Keratinocyte (primary cell): ENCODE measurements at regions not wholly inside any gene's neighbourhood (a gene's known extent, or its start where the extent isn't known, plus 50 kb on each side); places are given as distances from the start of the nearest gene placed in this dataset.

Experiments
- EZH2 ChIP-seq: IDR thresholded peaks from one replicate; pipeline ENCODE4 v1.6.1; 2012; ENCODE audit warnings: inconsistent platforms, mild to moderate bottlenecking, low read length, moderate library complexity
- TF ChIP-seq, protein P1 (sequence below), 3 experiments: IDR thresholded peaks in 1 of 3; conservative IDR thresholded peaks in 1 of 3; optimal IDR thresholded peaks in 1 of 3; 2 replicates in 2 of 3; 3 replicates in 1 of 3; pipeline versions ENCODE3 to v1.5.1; 2011; ENCODE audit warnings: low read length in 3 of 3, mild to moderate bottlenecking in 3 of 3, moderate library complexity in 2 of 3, control low read depth in 1 of 3, inconsistent platforms in 1 of 3; ENCODE audit not compliant: insufficient read depth in 2 of 3; ENCODE audit errors: extremely low read depth in 1 of 3

DNA sequence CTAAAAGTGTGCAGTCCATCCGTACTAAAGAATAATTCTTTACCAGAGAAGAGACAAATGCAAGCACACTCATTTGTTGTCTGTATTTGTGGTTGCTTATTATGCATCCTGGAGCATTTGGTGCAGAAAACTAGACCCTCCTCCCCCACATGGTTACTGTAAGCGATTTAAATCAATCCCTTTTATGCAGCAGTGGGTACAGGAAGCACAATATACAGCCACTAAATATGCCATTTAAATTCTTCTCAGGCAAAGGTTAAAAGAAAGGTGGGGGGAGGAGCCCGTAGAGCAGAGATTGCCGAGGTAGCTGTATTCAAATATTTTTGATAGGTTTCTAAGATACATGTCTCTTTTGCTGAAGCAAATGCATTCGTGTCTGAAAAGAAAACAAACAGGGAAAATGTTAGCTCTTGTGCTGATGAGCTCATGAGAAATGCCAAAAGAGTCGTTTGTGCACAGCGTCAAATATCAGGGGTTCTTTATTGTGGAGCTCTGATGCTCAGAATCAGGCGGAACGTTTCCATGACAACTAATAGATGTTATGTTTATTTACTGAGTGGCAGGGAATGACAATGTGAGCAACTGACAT, 131.3 kb upstream of the NPVF start:
- no peak for TF ChIP-seq EZH2
- TF ChIP-seq, protein P1, sequence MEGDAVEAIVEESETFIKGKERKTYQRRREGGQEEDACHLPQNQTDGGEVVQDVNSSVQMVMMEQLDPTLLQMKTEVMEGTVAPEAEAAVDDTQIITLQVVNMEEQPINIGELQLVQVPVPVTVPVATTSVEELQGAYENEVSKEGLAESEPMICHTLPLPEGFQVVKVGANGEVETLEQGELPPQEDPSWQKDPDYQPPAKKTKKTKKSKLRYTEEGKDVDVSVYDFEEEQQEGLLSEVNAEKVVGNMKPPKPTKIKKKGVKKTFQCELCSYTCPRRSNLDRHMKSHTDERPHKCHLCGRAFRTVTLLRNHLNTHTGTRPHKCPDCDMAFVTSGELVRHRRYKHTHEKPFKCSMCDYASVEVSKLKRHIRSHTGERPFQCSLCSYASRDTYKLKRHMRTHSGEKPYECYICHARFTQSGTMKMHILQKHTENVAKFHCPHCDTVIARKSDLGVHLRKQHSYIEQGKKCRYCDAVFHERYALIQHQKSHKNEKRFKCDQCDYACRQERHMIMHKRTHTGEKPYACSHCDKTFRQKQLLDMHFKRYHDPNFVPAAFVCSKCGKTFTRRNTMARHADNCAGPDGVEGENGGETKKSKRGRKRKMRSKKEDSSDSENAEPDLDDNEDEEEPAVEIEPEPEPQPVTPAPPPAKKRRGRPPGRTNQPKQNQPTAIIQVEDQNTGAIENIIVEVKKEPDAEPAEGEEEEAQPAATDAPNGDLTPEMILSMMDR (optimal IDR thresholded peaks at IDR 0.05 in 1 of 3, IDR thresholded peaks at IDR 0.05 in 1 of 3, conservative IDR thresholded peaks at IDR 0.05 in 1 of 3; ENCODE audit: extremely low read depth in 1 of 3, insufficient read depth in 2 of 3, low read length in 3 of 3), result no peak
